A673 (cell line): ENCODE measurements at regions not wholly inside any gene's neighbourhood (a gene's known extent, or its start where the extent isn't known, plus 50 kb on each side); places are given as distances from the start of the nearest gene placed in this dataset.

ENCODE experiments used
- BruUV-seq: library from RNA; stranded (reverse); fragments of 400-500 nt; replicated peaks from 2 replicates; lab custom pipeline; 2021; lab: Mats Ljungman, UMichigan
- CTCF ChIA-PET: fragments of 300-600 bp; sonication (Branson Sonifier 250); formaldehyde crosslinking; loops from one replicate; lab custom pipeline; 2022; ENCODE audit warnings: antibody characterized with exemption; lab: Charles Lee
- POLR2A ChIA-PET: fragments of 300-600 bp; sonication (Branson Sonifier 250); formaldehyde crosslinking; loops from one replicate; lab custom pipeline; 2022; ENCODE audit warnings: antibody characterized with exemption; ENCODE audit not compliant: low non-redundant PET; lab: Charles Lee
- DNase-seq: peaks from one replicate; pipeline ENCODE4 v3.0.0-alpha.2; 2015; ENCODE audit warnings: low spot score
- H3K27ac ChIP-seq: fragments of 200-600 bp; sonication (generic); 2 replicates; pipeline ENCODE4 v1.5.1; 2016; ENCODE audit warnings: mixed run types, low read depth, mild to moderate bottlenecking, mixed read lengths, antibody characterized with exemption, low read length; ENCODE audit not compliant: poor library complexity, severe bottlenecking
- H3K27me3 ChIP-seq: fragments of 200-600 bp; sonication (generic); replicated peaks from 2 replicates; pipeline ENCODE4 v1.6.1; 2017; ENCODE audit warnings: mixed run types, low read depth, mild to moderate bottlenecking, mixed read lengths, antibody characterized with exemption, low read length; ENCODE audit not compliant: insufficient read depth, poor library complexity
- H3K36me3 ChIP-seq: fragments of 200-600 bp; sonication (generic); 2 replicates; pipeline ENCODE4 v1.6.1; 2016; ENCODE audit warnings: mixed run types, mild to moderate bottlenecking, mixed read lengths, antibody characterized with exemption, low read length; ENCODE audit not compliant: insufficient read depth, poor library complexity, severe bottlenecking
- H3K4me1 ChIP-seq: fragments of 200-600 bp; sonication (generic); 2 replicates; pipeline ENCODE4 v1.6.1; 2017; ENCODE audit warnings: mixed run types, mild to moderate bottlenecking, mixed read lengths, antibody characterized with exemption, low read length; ENCODE audit not compliant: insufficient read depth, poor library complexity, severe bottlenecking
- H3K4me3 ChIP-seq: fragments of 200-600 bp; sonication (generic); 2 replicates; pipeline ENCODE4 v1.5.1; 2016; ENCODE audit warnings: low read depth, mixed run types, mild to moderate bottlenecking, mixed read lengths, low read length; ENCODE audit not compliant: poor library complexity, severe bottlenecking
- H3K9me3 ChIP-seq: fragments of 200-600 bp; sonication (generic); 2 replicates; pipeline ENCODE4 v1.6.1; 2016; ENCODE audit warnings: mixed run types, low read depth, mild to moderate bottlenecking, mixed read lengths, antibody characterized with exemption, low read length; ENCODE audit not compliant: poor library complexity, severe bottlenecking
- CTCF ChIP-seq: fragments of 300-800, 200-600 bp; sonication (generic); conservative IDR thresholded peaks from 2 replicates; pipeline ENCODE4 v1.5.1; 2017; ENCODE audit warnings: low read depth, mild to moderate bottlenecking, antibody characterized with exemption, low read length, moderate library complexity, mixed read lengths
- EZH2 ChIP-seq: fragments of 200-600 bp; sonication (generic); IDR thresholded peaks from 2 replicates; pipeline ENCODE4 v1.6.1; 2017; ENCODE audit warnings: borderline replicate concordance, low read depth, mild to moderate bottlenecking, mixed read lengths, antibody characterized with exemption, low read length; ENCODE audit not compliant: poor library complexity, severe bottlenecking
- intact Hi-C: fragments of 100-400 bp; cut with micrococcal nuclease; formaldehyde crosslinking; loops from one replicate; pipeline ENCODE4 v1.10.0; 2022; ENCODE audit not compliant: unreplicated experiment

GRCh38 chr4:78720204-78720603, 55.9 kb upstream of the BMP2K start:
- Histone ChIP-seq H3K9me3 (no peaks in the 10 kb centered on the region), H3K36me3 (no peaks in the 10 kb centered on the region), H3K27me3 (no peaks in the 10 kb centered on the region), H3K4me1 (no peaks in the 10 kb centered on the region), H3K4me3 (no peak overlapping the region), H3K27ac (no peak overlapping the region)
- DNase-seq = no peak
- no peak for TF ChIP-seq CTCF
- ChIA-PET CTCF (no interaction called here), POLR2A (no interaction called here)
- no TSS peak for BruUV-seq
- intact Hi-C loops = no loop called here

- CTCF ChIA-PET = no interaction called here
- Histone ChIP-seq H3K4me3 (no peak overlapping the region), H3K27ac (no peak overlapping the region), H3K4me1 (no peaks in the 10 kb centered on the region), H3K9me3 (no peaks in the 10 kb centered on the region), H3K27me3 (no peaks in the 10 kb centered on the region), H3K36me3 (no peaks in the 10 kb centered on the region)
- intact Hi-C loops = no loop called here
- TF ChIP-seq EZH2 = no peak
- no peak for DNase-seq
- POLR2A ChIA-PET = no interaction called here
- BruUV-seq = no TSS peak
Observed at GRCh38 chr4:78720994-78721677, 55.0 kb upstream of the BMP2K start.

- ChIA-PET POLR2A (no interaction called here), CTCF (no interaction called here)
Observed at GRCh38 chr4:78721747-78722146, 54.4 kb upstream of the BMP2K start.

GRCh38 chr4:78722320-78722719, 53.8 kb upstream of the BMP2K start:
- intact Hi-C loops = no loop called here
- TF ChIP-seq EZH2 (no peak), CTCF (no peak)
- Histone ChIP-seq H3K9me3 (no peaks in the 10 kb centered on the region), H3K27me3 (no peaks in the 10 kb centered on the region), H3K4me3 (no peak overlapping the region), H3K36me3 (no peaks in the 10 kb centered on the region), H3K27ac (no peak overlapping the region), H3K4me1 (no peaks in the 10 kb centered on the region)
- ChIA-PET CTCF (no interaction called here), POLR2A (no interaction called here)
- no TSS peak for BruUV-seq
- DNase-seq = no peak

More at GRCh38 chr4:78721747-78722146, 54.4 kb upstream of the BMP2K start:
- no peaks in the 10 kb centered on the region for H3K36me3 ChIP-seq
- no peaks in the 10 kb centered on the region for H3K9me3 ChIP-seq
- no peak for DNase-seq
- H3K27me3 ChIP-seq = no peaks in the 10 kb centered on the region
- BruUV-seq = no TSS peak
- no peak overlapping the region for H3K4me3 ChIP-seq
- no peak for TF ChIP-seq EZH2
- intact Hi-C loops = no loop called here
- H3K27ac ChIP-seq = no peak overlapping the region
- no peaks in the 10 kb centered on the region for H3K4me1 ChIP-seq
